PC-3 (cell line): ENCODE measurements at regions not wholly inside any gene's neighbourhood (a gene's known extent, or its start where the extent isn't known, plus 50 kb on each side); places are given as distances from the start of the nearest gene placed in this dataset.

ENCODE experiments used
- ATAC-seq: fragments of 200-7000 bp; cut with Tn5 transposase; 2 replicates; pipeline ENCODE4 v1.9.1; 2020; ENCODE audit warnings: mild to moderate bottlenecking, moderate library complexity
- BruUV-seq: library from RNA; stranded (reverse); fragments of 400-500 nt; replicated peaks from 2 replicates; lab custom pipeline; 2021; lab: Mats Ljungman, UMichigan
- CTCF ChIA-PET: fragments of 300-600 bp; sonication (Branson Sonifier 250); formaldehyde crosslinking; loops from one replicate; lab custom pipeline; 2022; ENCODE audit warnings: antibody characterized with exemption; lab: Charles Lee
- POLR2A ChIA-PET: fragments of 300-600 bp; sonication (Branson Sonifier 250); formaldehyde crosslinking; loops from one replicate; lab custom pipeline; 2022; ENCODE audit warnings: antibody characterized with exemption; ENCODE audit not compliant: unreplicated experiment; lab: Charles Lee
- DNase-seq: peaks from one replicate; pipeline ENCODE4 v3.0.0-alpha.2; 2015
- H2AFZ ChIP-seq: fragments of 300-600 bp; sonication (generic); 2 replicates; pipeline ENCODE4 v1.6.0; 2016; ENCODE audit warnings: antibody characterized with exemption, low read length
- H3F3A ChIP-seq: fragments of 300-600 bp; sonication (generic); one replicate; pipeline ENCODE4 v1.6.0; 2017; ENCODE audit warnings: antibody characterized with exemption, low read length, control low read depth, mild to moderate bottlenecking; ENCODE audit not compliant: unreplicated experiment
- H3K27ac ChIP-seq: fragments of 300-600 bp; sonication (generic); 2 replicates; pipeline ENCODE4 v1.5.1; 2016; ENCODE audit warnings: mild to moderate bottlenecking, low read length
- H3K27me3 ChIP-seq: fragments of 300-600 bp; sonication (generic); 2 replicates; pipeline ENCODE4 v1.6.1; 2016; ENCODE audit warnings: low read length, mixed read lengths
- H3K36me3 ChIP-seq: fragments of 300-600 bp; sonication (generic); 2 replicates; pipeline ENCODE4 v1.6.1; 2016; ENCODE audit warnings: low read depth, mixed run types, low read length, mixed read lengths
- H3K4me1 ChIP-seq: fragments of 300-600 bp; sonication (generic); 2 replicates; pipeline ENCODE4 v1.5.1; 2016; ENCODE audit warnings: low read length; ENCODE audit not compliant: insufficient read depth
- H3K4me2 ChIP-seq: fragments of 300-600 bp; sonication (generic); 2 replicates; pipeline ENCODE4 v1.6.0; 2016; ENCODE audit warnings: low read length
- H3K4me3 ChIP-seq: fragments of 300-600 bp; sonication (generic); 2 replicates; pipeline ENCODE4 v1.5.1; 2016; ENCODE audit warnings: mild to moderate bottlenecking, low read length, mixed read lengths
- H3K79me2 ChIP-seq: fragments of 300-600 bp; sonication (generic); 2 replicates; pipeline ENCODE4 v1.6.1; 2017; ENCODE audit warnings: low read length, mixed read lengths
- H3K9ac ChIP-seq: fragments of 300-600 bp; sonication (generic); 2 replicates; pipeline ENCODE4 v1.6.0; 2016; ENCODE audit warnings: mild to moderate bottlenecking, low read length
- H3K9me2 ChIP-seq: fragments of 300-600 bp; sonication (generic); replicated peaks from 2 replicates; pipeline ENCODE4 v1.6.1; 2016; ENCODE audit warnings: mixed run types, low read length, mixed read lengths
- H3K9me3 ChIP-seq: fragments of 300-600 bp; sonication (generic); 2 replicates; pipeline ENCODE4 v1.6.1; 2016; ENCODE audit warnings: low read length, mixed read lengths
- H4K20me1 ChIP-seq: fragments of 300-600 bp; sonication (generic); 2 replicates; pipeline ENCODE4 v1.6.1; 2016; ENCODE audit warnings: low read length, mixed read lengths
- EZH2 ChIP-seq: fragments of 300-600 bp; sonication (generic); IDR thresholded peaks from one replicate; pipeline ENCODE4 v1.6.1; 2017; ENCODE audit warnings: antibody characterized with exemption, mild to moderate bottlenecking, low read length; ENCODE audit not compliant: unreplicated experiment
- EZH2phosphoT487 ChIP-seq: fragments of 300-600 bp; sonication (generic); IDR thresholded peaks from 2 replicates; pipeline ENCODE4 v1.6.1; 2018; ENCODE audit warnings: mild to moderate bottlenecking, antibody characterized with exemption, low read length, borderline replicate concordance
- intact Hi-C: fragments of 100-400 bp; cut with micrococcal nuclease; formaldehyde crosslinking; loops from 2 replicates; pipeline ENCODE4 v1.9.0; 2023
- TF ChIP-seq, protein P1 (sequence below): fragments of 300-600 bp; sonication (generic); conservative IDR thresholded peaks from 2 replicates; pipeline ENCODE4 v1.5.1; 2017; ENCODE audit warnings: antibody characterized with exemption, low read depth, mild to moderate bottlenecking, low read length

GRCh38 chr15:69715210-69715609 lies 262.6 kb downstream of the RPLP1 start:
- H3K27ac ChIP-seq, result no peak overlapping the region
- no peak for DNase-seq
- peaks cover 25% of the 10 kb centered on the region for H3K4me1 ChIP-seq
- H3K4me3 ChIP-seq, result no peak overlapping the region
- TF ChIP-seq, protein P1, sequence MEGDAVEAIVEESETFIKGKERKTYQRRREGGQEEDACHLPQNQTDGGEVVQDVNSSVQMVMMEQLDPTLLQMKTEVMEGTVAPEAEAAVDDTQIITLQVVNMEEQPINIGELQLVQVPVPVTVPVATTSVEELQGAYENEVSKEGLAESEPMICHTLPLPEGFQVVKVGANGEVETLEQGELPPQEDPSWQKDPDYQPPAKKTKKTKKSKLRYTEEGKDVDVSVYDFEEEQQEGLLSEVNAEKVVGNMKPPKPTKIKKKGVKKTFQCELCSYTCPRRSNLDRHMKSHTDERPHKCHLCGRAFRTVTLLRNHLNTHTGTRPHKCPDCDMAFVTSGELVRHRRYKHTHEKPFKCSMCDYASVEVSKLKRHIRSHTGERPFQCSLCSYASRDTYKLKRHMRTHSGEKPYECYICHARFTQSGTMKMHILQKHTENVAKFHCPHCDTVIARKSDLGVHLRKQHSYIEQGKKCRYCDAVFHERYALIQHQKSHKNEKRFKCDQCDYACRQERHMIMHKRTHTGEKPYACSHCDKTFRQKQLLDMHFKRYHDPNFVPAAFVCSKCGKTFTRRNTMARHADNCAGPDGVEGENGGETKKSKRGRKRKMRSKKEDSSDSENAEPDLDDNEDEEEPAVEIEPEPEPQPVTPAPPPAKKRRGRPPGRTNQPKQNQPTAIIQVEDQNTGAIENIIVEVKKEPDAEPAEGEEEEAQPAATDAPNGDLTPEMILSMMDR, result no peak
- TF ChIP-seq EZH2, result no peak
- TF ChIP-seq EZH2phosphoT487, result no peak
- no peak overlapping the region for H3K9ac ChIP-seq
- no peaks in the 10 kb centered on the region for H3K9me2 ChIP-seq
- no peaks in the 10 kb centered on the region for H3K9me3 ChIP-seq
- no peak overlapping the region for H2AFZ ChIP-seq
- H3K79me2 ChIP-seq, result no peaks in the 10 kb centered on the region
- H3K27me3 ChIP-seq, result no peaks in the 10 kb centered on the region
- ChIA-PET POLR2A (no interaction called here), CTCF (no interaction called here)
- H3K36me3 ChIP-seq, result no peaks in the 10 kb centered on the region
- no peaks in the 10 kb centered on the region for H4K20me1 ChIP-seq
- H3F3A ChIP-seq, result no peaks in the 10 kb centered on the region
- no TSS peak for BruUV-seq
- ATAC-seq, result no peak
- intact Hi-C loops, result no loop called here
- H3K4me2 ChIP-seq, result no peak overlapping the region

DNA sequence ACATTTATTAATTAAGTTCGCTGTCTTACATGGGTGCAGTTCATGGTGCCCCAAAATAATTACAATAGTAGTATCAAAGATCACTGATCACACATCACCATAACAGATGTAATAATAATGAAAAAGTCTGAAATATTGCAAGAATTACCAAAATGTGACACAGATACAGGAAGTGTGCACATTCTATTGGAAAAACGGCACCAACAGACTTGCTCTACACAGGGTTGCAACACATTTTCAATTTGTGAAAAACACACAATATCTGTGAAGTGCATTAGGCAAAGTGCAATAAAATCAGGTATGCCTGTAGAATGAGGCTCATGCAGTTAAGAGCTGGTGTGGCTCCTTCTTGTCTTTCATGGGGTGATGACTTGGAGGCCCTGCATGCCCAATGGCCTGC lies 265.8 kb downstream of the RPLP1 start:
- Histone ChIP-seq H3K36me3 (no peaks in the 10 kb centered on the region), H3F3A (peaks cover 4% of the 10 kb centered on the region), H4K20me1 (no peaks in the 10 kb centered on the region), H3K9ac (no peak overlapping the region), H3K27me3 (no peaks in the 10 kb centered on the region), H3K9me3 (no peaks in the 10 kb centered on the region), H2AFZ (no peak overlapping the region), H3K27ac (no peak overlapping the region), H3K4me1 (peaks cover 22% of the 10 kb centered on the region), H3K9me2 (no peaks in the 10 kb centered on the region), H3K79me2 (no peaks in the 10 kb centered on the region), H3K4me2 (no peak overlapping the region), H3K4me3 (no peak overlapping the region)
- BruUV-seq, result no TSS peak
- DNase-seq (no peak), ATAC-seq (no peak)
- ChIA-PET POLR2A (interaction anchor here (0.6 kb wide), 1 partner anchor 380 kb away, joined by 3 read pairs; no protein-coding TSS in a partner anchor), CTCF (no interaction called here)
- intact Hi-C loops, result no loop called here
- no peak for TF ChIP-seq EZH2
- TF ChIP-seq, protein P1, result no peak
- no peak for TF ChIP-seq EZH2phosphoT487

DNA sequence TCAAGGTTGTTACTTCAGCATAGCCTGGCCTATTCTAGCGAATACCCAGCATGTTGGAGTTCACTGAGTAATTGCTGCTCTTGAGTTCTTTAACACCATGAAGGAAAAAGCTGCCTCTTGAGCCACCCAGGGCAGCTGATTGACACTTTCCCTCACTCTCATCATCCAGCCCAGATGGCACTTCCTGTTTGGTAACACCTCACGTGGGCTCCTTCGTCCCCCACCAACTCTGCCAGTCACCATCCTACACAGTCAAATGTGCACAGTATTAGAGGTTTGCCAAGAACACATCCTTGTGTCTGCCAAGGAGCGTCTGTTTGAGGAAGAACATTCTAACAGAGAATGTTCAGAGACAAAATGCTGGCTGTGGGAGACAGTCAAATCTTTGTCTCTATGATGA lies 266.3 kb downstream of the RPLP1 start:
- TF ChIP-seq EZH2 (no peak), EZH2phosphoT487 (no peak)
- TF ChIP-seq, protein P1, result no peak
- Histone ChIP-seq H3K9ac (no peak overlapping the region), H3K4me2 (no peak overlapping the region), H3K9me2 (no peaks in the 10 kb centered on the region), H3K79me2 (no peaks in the 10 kb centered on the region), H3K27ac (no peak overlapping the region), H3K4me1 (peaks cover 17% of the 10 kb centered on the region), H3K27me3 (no peaks in the 10 kb centered on the region), H3K9me3 (no peaks in the 10 kb centered on the region), H3F3A (peaks cover 4% of the 10 kb centered on the region), H3K4me3 (no peak overlapping the region), H2AFZ (no peak overlapping the region), H4K20me1 (no peaks in the 10 kb centered on the region), H3K36me3 (no peaks in the 10 kb centered on the region)
- DNase-seq (no peak), ATAC-seq (no peak)
- ChIA-PET CTCF (no interaction called here), POLR2A (no interaction called here)
- no TSS peak for BruUV-seq
- intact Hi-C loops, result no loop called here
